OCI-LY1 (cell line): ENCODE measurements at regions not wholly inside any gene's neighbourhood (a gene's known extent, or its start where the extent isn't known, plus 50 kb on each side); places are given as distances from the start of the nearest gene placed in this dataset.

Source experiments
- H2AFZ ChIP-seq: fragments of 200-600 bp; sonication (generic), shearing (Covaris generic); 2 replicates; pipeline ENCODE4 v1.6.0; 2014; ENCODE audit warnings: antibody characterized with exemption, mild to moderate bottlenecking, low read length
- H3F3A ChIP-seq: fragments of 200-600 bp; sonication (generic), shearing (Covaris generic); 2 replicates; pipeline ENCODE4 v1.6.0; 2014; ENCODE audit warnings: mild to moderate bottlenecking, antibody characterized with exemption, low read length, moderate library complexity; ENCODE audit not compliant: insufficient read depth
- H3K27ac ChIP-seq: fragments of 200-600 bp; sonication (generic); 2 replicates; pipeline ENCODE4 v1.5.1; 2014; ENCODE audit warnings: low read length, mixed run types, mild to moderate bottlenecking, low read depth; ENCODE audit not compliant: poor library complexity, severe bottlenecking
- H3K27me3 ChIP-seq: fragments of 200-600 bp; sonication (generic); 2 replicates; pipeline ENCODE4 v1.6.0; 2014; ENCODE audit warnings: antibody characterized with exemption, mild to moderate bottlenecking, low read length, moderate library complexity; ENCODE audit not compliant: insufficient read depth
- H3K36me3 ChIP-seq: fragments of 200-600 bp; sonication (generic); 2 replicates; pipeline ENCODE4 v1.6.1; 2014; ENCODE audit warnings: mild to moderate bottlenecking, antibody characterized with exemption, low read length, moderate library complexity, mixed read lengths; ENCODE audit not compliant: insufficient read depth
- H3K4me1 ChIP-seq: fragments of 200-600 bp; sonication (generic); 2 replicates; pipeline ENCODE4 v1.5.1; 2014; ENCODE audit warnings: mild to moderate bottlenecking, low read length, moderate library complexity; ENCODE audit not compliant: insufficient read depth, severe bottlenecking
- H3K4me2 ChIP-seq: fragments of 200-600 bp; sonication (generic), shearing (Covaris generic); 2 replicates; pipeline ENCODE4 v1.6.1; 2014; ENCODE audit warnings: low read length
- H3K4me3 ChIP-seq: fragments of 200-600 bp; sonication (generic); 2 replicates; pipeline ENCODE4 v1.5.1; 2014; ENCODE audit warnings: low read length, low read depth, mild to moderate bottlenecking, mixed read lengths; ENCODE audit not compliant: poor library complexity, severe bottlenecking
- H3K79me2 ChIP-seq: fragments of 200-600 bp; shearing (Covaris generic); 2 replicates; pipeline ENCODE4 v1.6.1; 2016; ENCODE audit warnings: mixed run types, low read length, mixed read lengths; ENCODE audit not compliant: insufficient read depth
- H3K9ac ChIP-seq: fragments of 200-600 bp; sonication (generic), shearing (Covaris generic); 2 replicates; pipeline ENCODE4 v1.6.1; 2014; ENCODE audit warnings: mild to moderate bottlenecking, low read length, mixed read lengths
- H3K9me2 ChIP-seq: fragments of 200-600 bp; sonication (generic), shearing (Covaris generic); 2 replicates; pipeline ENCODE4 v1.6.1; 2014; ENCODE audit warnings: low read depth, mild to moderate bottlenecking, low read length, mixed read lengths
- H3K9me3 ChIP-seq: fragments of 200-600 bp; shearing (Covaris generic); 2 replicates; pipeline ENCODE4 v1.6.1; 2014; ENCODE audit warnings: low read length, mixed read lengths
- H4K20me1 ChIP-seq: fragments of 200-600 bp; sonication (generic), shearing (Covaris generic); 2 replicates; pipeline ENCODE4 v1.6.0; 2016; ENCODE audit warnings: mild to moderate bottlenecking, low read length; ENCODE audit not compliant: insufficient read depth
- CTCF ChIP-seq: fragments of 200-600 bp; sonication (generic), shearing (Covaris generic); IDR thresholded peaks from 2 replicates; pipeline ENCODE4 v1.5.1; 2017; ENCODE audit warnings: mild to moderate bottlenecking, antibody characterized with exemption, low read length, moderate library complexity, mixed read lengths
- EZH2 ChIP-seq: fragments of 200-600 bp; sonication (generic), shearing (Covaris generic); IDR thresholded peaks from 2 replicates; pipeline ENCODE4 v1.8.0; 2017; ENCODE audit warnings: borderline replicate concordance, mixed run types, mild to moderate bottlenecking, antibody characterized with exemption, low read length, moderate library complexity, mixed read lengths

GRCh38 chr18:77959248-77959647, 709.6 kb downstream of the GALR1 start:
- TF ChIP-seq EZH2 = no peak
- TF ChIP-seq CTCF = no peak
- H4K20me1 ChIP-seq = no peaks in the 10 kb centered on the region
- no peaks in the 10 kb centered on the region for H3K9me3 ChIP-seq
- H3K4me1 ChIP-seq = no peaks in the 10 kb centered on the region
- H3K36me3 ChIP-seq = no peaks in the 10 kb centered on the region
- no peak overlapping the region for H3K9ac ChIP-seq
- H3K27me3 ChIP-seq = no peaks in the 10 kb centered on the region
- no peak overlapping the region for H2AFZ ChIP-seq
- H3F3A ChIP-seq = no peaks in the 10 kb centered on the region
- H3K4me2 ChIP-seq = no peak overlapping the region
- H3K4me3 ChIP-seq = no peak overlapping the region
- H3K79me2 ChIP-seq = no peaks in the 10 kb centered on the region
- no peaks in the 10 kb centered on the region for H3K9me2 ChIP-seq
- no peak overlapping the region for H3K27ac ChIP-seq

- Histone ChIP-seq H3K9me2 (no peaks in the 10 kb centered on the region), H3K4me2 (no peak overlapping the region), H3K79me2 (no peaks in the 10 kb centered on the region), H3K4me3 (no peak overlapping the region), H3K9ac (no peak overlapping the region), H3K27ac (no peak overlapping the region), H2AFZ (no peak overlapping the region), H3K4me1 (no peaks in the 10 kb centered on the region), H3F3A (no peaks in the 10 kb centered on the region), H3K9me3 (no peaks in the 10 kb centered on the region), H3K36me3 (no peaks in the 10 kb centered on the region), H4K20me1 (no peaks in the 10 kb centered on the region), H3K27me3 (no peaks in the 10 kb centered on the region)
- TF ChIP-seq EZH2 (no peak), CTCF (no peak)
Measured at GRCh38 chr18:77960791-77961410, 711.3 kb downstream of the GALR1 start.

- Histone ChIP-seq H3F3A (no peaks in the 10 kb centered on the region), H2AFZ (no peak overlapping the region), H3K27me3 (no peaks in the 10 kb centered on the region), H3K9me2 (no peaks in the 10 kb centered on the region), H3K4me2 (no peak overlapping the region), H3K4me3 (no peak overlapping the region), H3K27ac (no peak overlapping the region), H4K20me1 (no peaks in the 10 kb centered on the region), H3K79me2 (no peaks in the 10 kb centered on the region), H3K4me1 (no peaks in the 10 kb centered on the region), H3K9me3 (no peaks in the 10 kb centered on the region), H3K36me3 (no peaks in the 10 kb centered on the region), H3K9ac (no peak overlapping the region)
- TF ChIP-seq EZH2 (no peak), CTCF (no peak)
Measured at GRCh38 chr18:77967071-77967470, 717.4 kb downstream of the GALR1 start.
